ENCODE measurements at regions not wholly inside any gene's neighbourhood (a gene's known extent, or its start where the extent isn't known, plus 50 kb on each side); places are given as distances from the start of the nearest gene placed in this dataset.

DNA sequence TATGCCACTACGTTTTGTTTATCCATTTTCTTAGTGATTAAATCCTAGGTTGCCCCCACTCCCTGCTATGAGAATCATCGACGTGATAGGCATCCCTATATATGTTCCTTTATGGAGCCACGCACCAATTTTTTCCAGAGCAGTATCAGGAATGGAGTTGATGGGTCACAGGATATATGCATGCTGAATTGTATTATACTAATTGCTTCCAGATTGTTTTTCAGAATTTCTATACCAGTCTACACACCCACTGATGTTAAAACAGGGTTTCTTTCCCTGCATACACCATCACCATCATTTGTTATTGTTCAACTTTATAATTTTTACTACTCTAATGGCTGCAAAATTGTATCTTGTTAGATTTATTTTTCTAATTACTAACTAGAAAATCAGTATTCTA lies 100.1 kb upstream of the MRPS22 start:
- Histone ChIP-seq H3K9me3 (replicated peaks; ENCODE audit: control insufficient read depth, insufficient read depth, low read length) (no peaks in the 10 kb centered on the region), H2AFZ (ENCODE audit: control insufficient read depth, low read depth, low read length) (no peak overlapping the region), H4K20me1 (ENCODE audit: control insufficient read depth, insufficient read depth) (no peaks in the 10 kb centered on the region), H3K79me2 (ENCODE audit: control insufficient read depth, insufficient read depth, low read length) (no peaks in the 10 kb centered on the region), H3K36me3 (ENCODE audit: control insufficient read depth in 2 of 2, insufficient read depth in 2 of 2, low read length in 1 of 2) (no peaks in the 10 kb centered on the region), H3K4me3 (no peak overlapping the region), H3K4me1 (ENCODE audit: control insufficient read depth, insufficient read depth, low read length) (no peaks in the 10 kb centered on the region), H3K9ac (ENCODE audit: control insufficient read depth, insufficient read depth, low read length) (no peak overlapping the region), H3K27ac (ENCODE audit: control insufficient read depth, insufficient read depth) (no peak overlapping the region), H3K27me3 (replicated peaks in 1 of 2; ENCODE audit: control insufficient read depth in 2 of 2, insufficient read depth in 2 of 2, low read length in 1 of 2) (no peaks in the 10 kb centered on the region; a peak in 1 of 4 replicates), H3K4me2 (ENCODE audit: control insufficient read depth, insufficient read depth) (no peak overlapping the region)
- ChIA-PET POLR2A (no interaction called here), RAD21 (ENCODE audit: unreplicated experiment) (no interaction called here), SMC1A (ENCODE audit: uncharacterized antibody, unreplicated experiment) (no interaction called here), CTCF (no interaction called here)
- in situ Hi-C loops (cut with MboI), result no loop called here
- DNase-seq (ENCODE audit: low read depth, low spot score), result no peak
- no peak for FAIRE-seq
- no peak for TF ChIP-seq ASH2L (IDR thresholded peaks at IDR 0.05; ENCODE audit: borderline replicate concordance, low read depth)
- TF ChIP-seq NFYB (IDR thresholded peaks at IDR 0.05; ENCODE audit: insufficient read depth, low read depth, low read length), result no peak
- TF ChIP-seq EED (IDR thresholded peaks at IDR 0.05; ENCODE audit: low read depth), result no peak
- no peak for TF ChIP-seq IKZF1 (conservative IDR thresholded peaks at IDR 0.05)
- no peak for TF ChIP-seq POU2F2 (IDR thresholded peaks at IDR 0.05; ENCODE audit: borderline replicate concordance, low read depth, low read length)
- TF ChIP-seq, protein P1, sequence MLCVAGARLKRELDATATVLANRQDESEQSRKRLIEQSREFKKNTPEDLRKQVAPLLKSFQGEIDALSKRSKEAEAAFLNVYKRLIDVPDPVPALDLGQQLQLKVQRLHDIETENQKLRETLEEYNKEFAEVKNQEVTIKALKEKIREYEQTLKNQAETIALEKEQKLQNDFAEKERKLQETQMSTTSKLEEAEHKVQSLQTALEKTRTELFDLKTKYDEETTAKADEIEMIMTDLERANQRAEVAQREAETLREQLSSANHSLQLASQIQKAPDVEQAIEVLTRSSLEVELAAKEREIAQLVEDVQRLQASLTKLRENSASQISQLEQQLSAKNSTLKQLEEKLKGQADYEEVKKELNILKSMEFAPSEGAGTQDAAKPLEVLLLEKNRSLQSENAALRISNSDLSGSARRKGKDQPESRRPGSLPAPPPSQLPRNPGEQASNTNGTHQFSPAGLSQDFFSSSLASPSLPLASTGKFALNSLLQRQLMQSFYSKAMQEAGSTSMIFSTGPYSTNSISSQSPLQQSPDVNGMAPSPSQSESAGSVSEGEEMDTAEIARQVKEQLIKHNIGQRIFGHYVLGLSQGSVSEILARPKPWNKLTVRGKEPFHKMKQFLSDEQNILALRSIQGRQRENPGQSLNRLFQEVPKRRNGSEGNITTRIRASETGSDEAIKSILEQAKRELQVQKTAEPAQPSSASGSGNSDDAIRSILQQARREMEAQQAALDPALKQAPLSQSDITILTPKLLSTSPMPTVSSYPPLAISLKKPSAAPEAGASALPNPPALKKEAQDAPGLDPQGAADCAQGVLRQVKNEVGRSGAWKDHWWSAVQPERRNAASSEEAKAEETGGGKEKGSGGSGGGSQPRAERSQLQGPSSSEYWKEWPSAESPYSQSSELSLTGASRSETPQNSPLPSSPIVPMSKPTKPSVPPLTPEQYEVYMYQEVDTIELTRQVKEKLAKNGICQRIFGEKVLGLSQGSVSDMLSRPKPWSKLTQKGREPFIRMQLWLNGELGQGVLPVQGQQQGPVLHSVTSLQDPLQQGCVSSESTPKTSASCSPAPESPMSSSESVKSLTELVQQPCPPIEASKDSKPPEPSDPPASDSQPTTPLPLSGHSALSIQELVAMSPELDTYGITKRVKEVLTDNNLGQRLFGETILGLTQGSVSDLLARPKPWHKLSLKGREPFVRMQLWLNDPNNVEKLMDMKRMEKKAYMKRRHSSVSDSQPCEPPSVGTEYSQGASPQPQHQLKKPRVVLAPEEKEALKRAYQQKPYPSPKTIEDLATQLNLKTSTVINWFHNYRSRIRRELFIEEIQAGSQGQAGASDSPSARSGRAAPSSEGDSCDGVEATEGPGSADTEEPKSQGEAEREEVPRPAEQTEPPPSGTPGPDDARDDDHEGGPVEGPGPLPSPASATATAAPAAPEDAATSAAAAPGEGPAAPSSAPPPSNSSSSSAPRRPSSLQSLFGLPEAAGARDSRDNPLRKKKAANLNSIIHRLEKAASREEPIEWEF (IDR thresholded peaks at IDR 0.05; ENCODE audit: insufficient replicate concordance, low read depth, low read length), result no peak
- no peak for TF ChIP-seq FOS (IDR thresholded peaks at IDR 0.05; ENCODE audit: borderline replicate concordance, extremely low read depth, insufficient read length)
- TF ChIP-seq ZNF24 (IDR thresholded peaks at IDR 0.05), result no peak
- no peak for TF ChIP-seq DPF2 (IDR thresholded peaks at IDR 0.05)
- BruUV-seq (replicated peaks), result no TSS peak
- 49% methylated on average over 4 of the region's 4 CpGs for WGBS (ENCODE audit: insufficient coverage, insufficient replicate concordance, low lambda C conversion rate, missing lambda C conversion rate)
- no peak for ATAC-seq
- intact Hi-C loops (cut with micrococcal nuclease; ENCODE audit: unreplicated experiment), result no loop called here

Data from GM12878 (cell line).